GM12875 (cell line): ENCODE measurements at regions not wholly inside any gene's neighbourhood (a gene's known extent, or its start where the extent isn't known, plus 50 kb on each side); places are given as distances from the start of the nearest gene placed in this dataset.
"Not testable (repeated sequence)": the region's sequence is repeated elsewhere in the genome, so short reads cannot be mapped to it uniquely, and the experiment has no call there.

Experiments used
- H3K4me3 ChIP-seq: one replicate; pipeline ENCODE4 v1.5.1; 2011; ENCODE audit warnings: low read depth, low read length, control low read depth
- CTCF ChIP-seq: IDR thresholded peaks from 2 replicates; pipeline ENCODE4 v1.5.1; 2011; ENCODE audit warnings: low read depth, mild to moderate bottlenecking, control low read depth, inconsistent platforms, low read length, moderate library complexity, borderline replicate concordance; ENCODE audit not compliant: insufficient read depth

GRCh38 chr2:186972281-186972970 lies 123.5 kb upstream of the ZSWIM2 start:
- H3K4me3 ChIP-seq = no peak overlapping the region
- TF ChIP-seq CTCF = no peak

GRCh38 chr2:186968277-186968676 lies 119.3 kb upstream of the ZSWIM2 start:
- H3K4me3 ChIP-seq = no peak overlapping the region
- no peak for TF ChIP-seq CTCF

GRCh38 chr2:186966015-186966414 lies 117.0 kb upstream of the ZSWIM2 start:
- TF ChIP-seq CTCF = no peak
- H3K4me3 ChIP-seq = no peak overlapping the region

- TF ChIP-seq CTCF = no peak
- H3K4me3 ChIP-seq = no peak overlapping the region
These were observed 113.2 kb upstream of the ZSWIM2 start for GRCh38 chr2:186962085-186962747.

DNA sequence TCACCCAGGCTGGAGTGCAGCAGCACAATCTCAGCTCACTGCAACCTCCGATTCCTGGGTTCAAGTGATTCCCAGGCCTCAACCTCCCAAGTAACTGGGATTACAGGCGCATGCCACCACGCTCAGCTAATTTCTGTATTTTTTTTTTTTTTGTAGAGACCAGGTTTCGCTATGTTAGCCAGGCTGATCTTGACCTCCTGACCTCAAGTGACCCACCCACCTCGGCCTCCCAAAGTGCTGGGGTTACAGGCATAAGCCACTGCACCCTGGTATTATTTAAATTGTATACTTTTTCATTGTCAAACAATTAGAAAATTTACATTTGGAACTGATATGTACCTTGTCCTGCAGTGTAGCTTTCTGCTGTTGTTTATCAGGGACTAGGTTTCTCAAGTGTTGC lies 111.3 kb upstream of the ZSWIM2 start:
- not testable (repeated sequence) for H3K4me3 ChIP-seq

- TF ChIP-seq CTCF = no peak
- no peak overlapping the region for H3K4me3 ChIP-seq
These were observed 110.5 kb upstream of the ZSWIM2 start for GRCh38 chr2:186959486-186959885.

- TF ChIP-seq CTCF = no peak
- no peak overlapping the region for H3K4me3 ChIP-seq
These were observed 101.7 kb upstream of the ZSWIM2 start for GRCh38 chr2:186950694-186951093.
